HL-60/S4 treated with phorbol 12-myristate 13-acetate at 8.2 ng/mL for 4 days and 3 days (cell line): ENCODE measurements at regions not wholly inside any gene's neighbourhood (a gene's known extent, or its start where the extent isn't known, plus 50 kb on each side); places are given as distances from the start of the nearest gene placed in this dataset.
"Not testable (repeated sequence)": the region's sequence is repeated elsewhere in the genome, so short reads cannot be mapped to it uniquely, and the experiment has no call there.

Experiments used
- in situ Hi-C: fragments of 300-500 bp; cut with MboI; formaldehyde crosslinking; loops from 2 replicates; pipeline ENCODE4 v1.15.0; 2022; ENCODE audit warnings: low sequenced_read_pairs

GRCh38 chr1:221594576-221594975, 147.3 kb downstream of the DUSP10 start:
- in situ Hi-C loops, result no loop called here

DNA sequence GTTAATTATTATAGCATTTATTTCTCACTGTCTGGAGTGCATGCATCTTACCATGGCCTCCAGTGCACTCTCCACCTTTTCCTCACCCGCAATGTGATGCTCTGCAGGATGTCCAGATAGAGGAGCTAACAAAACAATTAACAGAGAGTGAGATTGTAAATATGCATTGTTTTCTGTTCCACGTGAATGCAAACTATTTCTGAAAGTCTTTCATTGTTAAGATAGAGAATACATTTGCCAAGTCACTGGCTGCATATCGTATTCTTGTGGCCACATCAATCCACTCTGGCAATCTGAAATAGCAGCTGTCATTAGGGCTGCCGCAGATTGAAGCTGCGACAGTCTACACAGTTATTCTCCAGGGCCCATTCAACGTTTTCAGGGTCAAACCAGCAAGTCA, 143.8 kb downstream of the DUSP10 start:
- in situ Hi-C loops, result no loop called here

DNA sequence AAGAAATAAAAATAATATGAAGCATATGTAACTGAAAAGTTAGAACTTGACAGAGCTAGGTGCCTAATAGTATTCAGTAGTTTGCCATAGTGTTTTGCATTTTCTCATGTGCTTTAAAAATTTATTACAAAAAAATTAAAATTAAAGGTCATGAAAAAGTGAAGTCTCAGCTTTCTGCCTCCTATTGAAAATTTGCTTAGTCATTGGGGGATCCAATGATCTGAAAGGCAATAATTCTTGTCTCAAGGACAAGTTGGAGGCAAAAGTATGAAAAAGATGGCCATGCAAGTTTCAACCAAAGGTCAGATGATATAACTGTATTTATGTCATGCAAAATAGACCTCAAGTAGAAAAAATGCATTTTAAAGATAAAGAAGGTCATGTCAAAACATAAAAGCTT, 140.7 kb downstream of the DUSP10 start:
- in situ Hi-C loops, result no loop called here

GRCh38 chr1:221602830-221603229, 139.1 kb downstream of the DUSP10 start:
- in situ Hi-C loops, result no loop called here

DNA sequence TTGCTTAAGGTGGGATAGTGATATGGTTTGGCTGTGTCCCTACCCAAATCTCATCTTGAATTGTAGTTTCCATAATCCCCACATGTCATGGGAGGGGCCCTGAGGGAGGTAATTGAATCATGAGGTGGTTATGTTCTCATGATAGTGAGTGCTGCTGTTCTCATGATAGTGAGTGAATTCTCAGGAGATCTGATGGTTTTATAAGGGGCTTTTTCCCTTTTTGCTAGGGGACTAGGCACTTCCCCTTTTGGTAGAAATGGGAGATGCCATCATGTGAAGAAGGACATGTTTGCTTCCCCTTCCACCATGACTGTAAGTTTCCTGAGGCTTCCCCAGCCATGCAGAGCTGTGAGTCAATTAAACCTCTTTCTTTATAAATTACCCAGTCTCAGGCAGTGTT, 137.5 kb downstream of the DUSP10 start:
- in situ Hi-C loops, result not testable (repeated sequence)

DNA sequence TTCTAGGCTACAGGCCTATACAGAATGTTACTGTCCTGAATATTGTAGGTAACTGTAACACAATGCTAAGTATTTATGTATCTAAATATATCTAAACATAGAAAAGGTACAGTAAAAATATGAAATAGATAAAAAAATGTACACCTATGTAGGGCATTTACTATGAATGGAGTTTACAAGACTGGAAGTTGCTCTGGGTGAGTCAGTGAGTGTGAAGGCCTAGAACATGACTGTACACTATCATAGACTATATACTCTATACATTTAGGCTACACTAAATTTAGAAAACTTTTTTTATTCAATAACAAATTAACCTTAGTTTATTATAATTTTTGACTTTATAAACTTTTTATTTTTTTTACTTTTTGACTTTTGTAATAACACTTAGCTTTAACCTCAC, 136.9 kb downstream of the DUSP10 start:
- in situ Hi-C loops, result no loop called here

DNA sequence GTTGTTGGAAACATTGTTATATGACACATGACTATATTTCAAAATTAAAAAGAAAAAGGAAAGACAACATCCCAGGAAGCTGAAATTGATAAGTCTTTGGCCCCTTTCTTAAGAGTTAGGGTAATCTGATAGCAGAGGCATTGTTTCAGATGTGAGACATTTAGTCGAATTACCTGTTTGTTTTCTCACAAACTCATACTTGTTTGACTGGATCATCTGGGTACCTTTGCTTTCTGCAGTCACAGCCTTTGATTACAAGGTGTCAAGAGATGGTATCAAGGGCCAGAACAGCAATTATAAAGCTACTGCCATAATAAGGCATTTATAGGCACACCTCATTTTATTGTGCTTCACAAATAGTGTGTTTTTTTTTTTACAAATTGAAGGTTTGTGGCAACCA, 136.3 kb downstream of the DUSP10 start:
- in situ Hi-C loops, result no loop called here

DNA sequence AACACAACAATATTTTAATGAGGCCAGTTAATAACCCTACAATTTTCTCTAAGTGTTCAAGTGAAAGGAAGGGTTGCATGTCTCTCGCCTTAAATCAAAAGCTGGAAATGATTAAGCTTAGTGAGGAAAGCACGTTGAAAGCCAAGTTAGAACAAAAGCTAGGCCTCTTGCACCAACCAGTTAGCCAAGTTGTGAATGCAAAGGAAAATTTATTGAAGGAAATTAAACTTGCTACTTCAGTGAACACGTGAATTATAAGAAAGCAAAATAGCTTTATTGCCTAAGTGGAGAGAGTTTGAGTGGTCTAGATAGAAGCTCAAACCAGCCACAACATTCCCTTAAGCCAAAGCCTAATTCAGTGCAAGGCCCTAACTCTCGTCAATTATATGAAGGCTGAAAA, 135.6 kb downstream of the DUSP10 start:
- in situ Hi-C loops, result no loop called here

GRCh38 chr1:221608835-221609320, 133.0 kb downstream of the DUSP10 start:
- in situ Hi-C loops, result no loop called here

- in situ Hi-C loops, result no loop called here
Observed at GRCh38 chr1:221611656-221612046, 130.2 kb downstream of the DUSP10 start.

- in situ Hi-C loops, result no loop called here
Observed at GRCh38 chr1:221612047-221612777, 129.7 kb downstream of the DUSP10 start.

DNA sequence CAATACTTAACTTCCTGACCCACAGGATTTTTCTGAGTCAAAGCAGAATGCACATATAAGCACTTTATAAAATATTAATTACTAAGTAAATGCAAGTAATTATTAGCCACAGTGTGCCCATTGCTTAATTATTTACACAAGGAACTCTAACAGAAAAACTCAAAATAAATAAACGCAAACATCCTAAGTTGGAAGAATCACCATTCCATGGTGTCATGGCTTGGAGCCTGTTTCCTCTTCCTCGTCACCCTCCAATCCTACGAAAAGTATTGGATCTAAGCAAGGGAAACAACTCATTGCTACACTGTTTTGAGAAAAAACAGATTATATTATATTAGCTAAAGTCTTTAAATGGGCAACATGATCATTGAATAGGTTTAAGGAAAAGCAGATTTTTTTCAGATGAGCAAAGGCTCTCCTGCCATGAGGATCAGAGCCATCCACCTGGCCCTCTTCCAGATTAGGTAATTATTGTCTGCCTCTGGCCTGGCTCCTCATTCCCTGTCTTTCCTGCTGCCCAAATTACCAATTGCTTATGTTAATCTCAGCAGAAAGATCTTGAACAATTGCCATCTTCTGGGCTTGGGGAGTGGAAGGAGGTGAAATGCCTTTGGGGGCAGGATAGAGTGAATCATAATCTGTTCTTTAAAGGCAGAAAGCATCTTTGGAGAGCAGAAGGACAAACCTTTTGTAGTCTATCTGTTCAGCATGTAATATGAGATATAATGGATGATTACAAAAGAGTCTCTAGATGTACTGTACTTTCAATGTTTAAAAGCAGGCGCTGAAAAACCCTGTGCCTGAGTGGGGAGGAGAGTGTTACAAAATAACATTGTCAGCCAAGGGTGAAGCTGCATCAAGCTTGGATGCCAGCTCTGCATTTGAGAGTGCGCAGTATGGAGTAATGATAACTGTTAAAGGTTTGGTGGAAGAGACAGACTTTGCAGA, 121.2 kb downstream of the DUSP10 start:
- in situ Hi-C loops, result no loop called here

GRCh38 chr1:221621683-221622082, 120.2 kb downstream of the DUSP10 start:
- in situ Hi-C loops, result no loop called here

DNA sequence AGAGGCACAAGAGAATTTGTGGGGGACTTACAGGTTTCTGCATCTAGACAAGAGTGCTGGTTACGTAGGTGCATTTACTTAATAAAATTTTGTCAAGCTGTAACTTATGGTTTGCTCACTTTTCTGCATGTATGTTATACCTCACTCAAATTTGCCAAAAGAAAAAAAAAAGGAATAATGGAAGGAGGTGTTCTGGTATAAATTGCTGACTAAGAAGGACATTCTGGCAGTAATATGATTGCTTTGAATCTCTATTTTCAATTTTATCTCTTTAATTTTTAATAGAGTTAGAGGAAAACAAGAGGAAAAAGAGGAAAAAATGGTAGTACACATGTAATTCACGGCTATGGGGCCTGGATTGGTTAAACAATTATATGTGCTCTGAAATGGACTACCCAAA, 119.5 kb downstream of the DUSP10 start:
- in situ Hi-C loops, result no loop called here

- in situ Hi-C loops, result no loop called here
Observed at GRCh38 chr1:221625026-221625425, 116.9 kb downstream of the DUSP10 start.

- in situ Hi-C loops, result no loop called here
Observed at GRCh38 chr1:221626041-221626440, 115.8 kb downstream of the DUSP10 start.

DNA sequence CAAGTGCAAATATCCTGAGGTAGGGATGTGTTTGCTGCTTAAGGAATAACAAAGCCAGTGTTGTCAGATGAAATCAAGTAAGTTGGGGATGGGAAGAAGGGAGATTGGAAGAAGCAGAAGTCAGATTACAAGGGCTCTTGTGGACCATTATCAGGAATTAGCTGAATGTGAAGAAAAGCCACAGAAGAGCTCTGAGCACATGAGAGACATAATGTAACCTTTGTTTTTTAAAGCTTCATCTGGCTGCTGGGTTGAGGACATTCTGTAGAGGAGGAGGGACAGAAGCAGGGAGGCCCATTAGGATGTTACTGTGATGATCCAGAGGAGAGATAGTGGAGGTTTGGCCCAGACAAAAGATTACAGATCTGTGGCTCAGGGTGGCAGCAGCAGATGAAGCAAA, 111.7 kb downstream of the DUSP10 start:
- in situ Hi-C loops, result no loop called here

DNA sequence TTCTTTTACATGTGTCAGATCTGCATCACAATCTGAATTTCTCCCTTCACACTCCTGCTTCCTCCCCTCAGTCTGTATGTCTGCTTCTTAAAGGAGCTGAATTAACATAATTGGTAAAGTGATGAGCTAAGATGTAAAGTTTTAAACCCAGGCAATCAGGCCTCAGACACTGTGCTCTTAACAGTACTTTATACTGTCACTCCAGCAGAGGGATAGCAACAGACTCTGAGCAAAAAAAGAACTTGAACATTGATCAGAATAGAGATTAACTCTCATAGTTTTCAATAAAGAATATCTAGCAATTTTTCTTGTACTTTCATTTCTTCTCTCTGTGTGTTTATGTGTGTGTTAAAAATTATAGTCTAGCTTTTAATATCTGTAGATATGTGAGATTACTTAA, 110.3 kb downstream of the DUSP10 start:
- in situ Hi-C loops, result no loop called here

- in situ Hi-C loops, result no loop called here
Observed at GRCh38 chr1:221632072-221632471, 109.8 kb downstream of the DUSP10 start.

GRCh38 chr1:221633841-221634409, 108.0 kb downstream of the DUSP10 start:
- in situ Hi-C loops, result no loop called here

- in situ Hi-C loops, result no loop called here
Observed at GRCh38 chr1:221634606-221635005, 107.3 kb downstream of the DUSP10 start.

DNA sequence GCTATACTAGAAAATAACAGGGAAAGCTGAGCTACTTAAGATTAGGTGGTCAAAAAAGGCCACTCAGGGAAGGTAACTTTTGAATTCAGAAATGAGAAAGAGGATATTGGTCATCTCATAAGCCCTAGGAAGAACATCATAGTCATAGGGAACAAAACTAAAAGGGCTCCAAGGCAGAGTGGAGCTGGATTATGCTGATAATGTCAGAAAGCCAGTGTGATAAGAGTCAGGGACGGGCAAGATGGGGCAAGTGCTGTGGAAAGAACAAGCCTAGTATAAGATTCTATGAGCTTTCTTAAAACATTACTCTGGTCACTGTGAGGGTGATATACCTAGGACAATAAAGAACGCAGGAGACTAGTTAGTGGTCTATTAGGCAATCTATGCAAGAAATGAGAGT, 106.6 kb downstream of the DUSP10 start:
- in situ Hi-C loops, result no loop called here
